Endothelial cell of umbilical vein (primary cell): ENCODE measurements at regions not wholly inside any gene's neighbourhood (a gene's known extent, or its start where the extent isn't known, plus 50 kb on each side); places are given as distances from the start of the nearest gene placed in this dataset.

ENCODE experiments used
- BruUV-seq: library from RNA; stranded (reverse); fragments of 400-500 nt; replicated peaks from 2 replicates; lab custom pipeline; 2021; lab: Mats Ljungman, UMichigan
- CTCF ChIA-PET: fragments of 300-600, 350-600 bp; sonication (Branson Sonifier 250); formaldehyde crosslinking; loops from one replicate; lab custom pipeline; 2021; ENCODE audit warnings: antibody characterized with exemption, inconsistent platforms; lab: Charles Lee
- POLR2A ChIA-PET: fragments of 300-600, 350-600 bp; sonication (Branson Sonifier 250); formaldehyde crosslinking; loops from one replicate; lab custom pipeline; 2021; ENCODE audit warnings: antibody characterized with exemption, inconsistent platforms; lab: Charles Lee
- DNase-seq: peaks from one replicate; pipeline ENCODE4 v3.0.0-alpha.2; 2011; ENCODE audit warnings: low read depth, low spot score
- FAIRE-seq: peaks from 2 replicates; lab custom pipeline; 2011; peaks lifted over from hg19 to GRCh38; lab: Jason Lieb, UNC
- H2AFZ ChIP-seq: 2 replicates; pipeline ENCODE4 v1.6.0; 2012; ENCODE audit warnings: low read depth, low read length, control low read depth, inconsistent platforms
- H3K27ac ChIP-seq: 2 replicates; pipeline ENCODE4 v1.5.1; 2011; ENCODE audit warnings: low read depth, mild to moderate bottlenecking, control low read depth, low read length, moderate library complexity; ENCODE audit not compliant: insufficient read depth
- H3K27me3 ChIP-seq, 2 experiments: 2 replicates each; pipeline versions ENCODE4 v1.6.0 to v1.6.1; 2011; ENCODE audit warnings: low read length in 2 of 2, mixed read lengths in 1 of 2; ENCODE audit not compliant: control insufficient read depth in 2 of 2, insufficient read depth in 2 of 2
- H3K36me3 ChIP-seq, 2 experiments: 2 replicates in 1 of 2; 3 replicates in 1 of 2; pipeline ENCODE4 v1.5.1; 2011; ENCODE audit warnings: low read length in 2 of 2, mild to moderate bottlenecking in 1 of 2, moderate library complexity in 1 of 2; ENCODE audit not compliant: control insufficient read depth in 2 of 2, insufficient read depth in 2 of 2; ENCODE audit errors: extremely low read depth in 1 of 2
- H3K4me1 ChIP-seq: 3 replicates; pipeline ENCODE4 v1.5.1; 2011; ENCODE audit warnings: mild to moderate bottlenecking, low read length; ENCODE audit not compliant: control insufficient read depth, insufficient read depth; ENCODE audit errors: extremely low read depth
- H3K4me2 ChIP-seq: 2 replicates; pipeline ENCODE4 v1.6.1; 2011; ENCODE audit warnings: low read length, control low read depth, mixed read lengths; ENCODE audit not compliant: insufficient read depth
- H3K4me3 ChIP-seq, 3 experiments: fragments of 200-600 bp in 1 of 3; sonication (generic), shearing (Covaris generic) in 1 of 3; replicated peaks in 1 of 3; 2 replicates each; pipeline ENCODE4 v1.5.1; 2011 to 2016; ENCODE audit warnings: control low read depth in 3 of 3, low read length in 3 of 3, mild to moderate bottlenecking in 2 of 3, inconsistent platforms in 1 of 3, low read depth in 1 of 3, moderate library complexity in 1 of 3; ENCODE audit not compliant: insufficient read depth in 1 of 3
- H3K79me2 ChIP-seq: 2 replicates; pipeline ENCODE4 v1.6.0; 2012; ENCODE audit warnings: low read length, inconsistent platforms; ENCODE audit not compliant: control insufficient read depth, insufficient read depth
- H3K9ac ChIP-seq: replicated peaks from 2 replicates; pipeline ENCODE3; 2011; ENCODE audit warnings: low read length, control low read depth; ENCODE audit not compliant: insufficient read depth; ENCODE audit errors: extremely low read depth
- H3K9me1 ChIP-seq: replicated peaks from 3 replicates; pipeline ENCODE4 v1.6.0; 2011; ENCODE audit warnings: mild to moderate bottlenecking, low read length; ENCODE audit not compliant: control insufficient read depth, insufficient read depth; ENCODE audit errors: extremely low read depth
- H3K9me3 ChIP-seq: replicated peaks from 2 replicates; pipeline ENCODE4 v1.5.1; 2012; ENCODE audit warnings: low read length, inconsistent platforms; ENCODE audit not compliant: control insufficient read depth, insufficient read depth
- H4K20me1 ChIP-seq: replicated peaks from 2 replicates; pipeline ENCODE3; 2011; ENCODE audit warnings: mild to moderate bottlenecking, low read length; ENCODE audit not compliant: control insufficient read depth, insufficient read depth; ENCODE audit errors: extremely low read depth
- CTCF ChIP-seq, 2 donors: IDR thresholded peaks; 1 replicate in 1 of 2; 2 replicates in 1 of 2; pipeline ENCODE4 v1.5.1; 2011; ENCODE audit warnings: low read length in 2 of 2, mild to moderate bottlenecking in 2 of 2, moderate library complexity in 2 of 2, control low read depth in 1 of 2, inconsistent platforms in 1 of 2, low read depth in 1 of 2; ENCODE audit not compliant: insufficient read depth in 1 of 2; ENCODE audit errors: extremely low read depth in 1 of 2
- EZH2 ChIP-seq: IDR thresholded peaks from 2 replicates; pipeline ENCODE4 v1.6.1; 2012; ENCODE audit warnings: borderline replicate concordance, low read depth, mild to moderate bottlenecking, moderate library complexity, low read length, inconsistent platforms; ENCODE audit not compliant: severe bottlenecking
- FOS ChIP-seq: IDR thresholded peaks from 2 replicates; pipeline ENCODE4 v1.6.1; 2011; ENCODE audit warnings: mild to moderate bottlenecking, low read length, moderate library complexity, borderline replicate concordance; ENCODE audit not compliant: insufficient read depth
- GATA2 ChIP-seq: IDR thresholded peaks from 2 replicates; pipeline ENCODE4 v1.7.0; 2011; ENCODE audit warnings: low read depth, mild to moderate bottlenecking, moderate library complexity, mixed read lengths, low read length; ENCODE audit not compliant: insufficient read length, insufficient read depth
- JUN ChIP-seq: IDR thresholded peaks from 2 replicates; pipeline ENCODE4 v1.6.1; 2011; ENCODE audit warnings: borderline replicate concordance, low read depth; ENCODE audit not compliant: insufficient read length, insufficient read depth
- MAX ChIP-seq: IDR thresholded peaks from 2 replicates; pipeline ENCODE4 v1.6.1; 2011; ENCODE audit not compliant: insufficient read depth, insufficient read length
- MYC ChIP-seq: IDR thresholded peaks from one replicate; pipeline ENCODE4 v1.6.1; 2011; ENCODE audit warnings: mild to moderate bottlenecking, low read depth, low read length
- POLR2A ChIP-seq: IDR thresholded peaks from 2 replicates; pipeline ENCODE4 v1.6.1; 2012; ENCODE audit warnings: low read depth, mild to moderate bottlenecking, control low read depth, low read length
- POLR2AphosphoS5 ChIP-seq: IDR thresholded peaks from 2 replicates; pipeline ENCODE4 v1.6.1; 2012; ENCODE audit warnings: low read depth, mild to moderate bottlenecking, control low read depth, low read length, moderate library complexity; ENCODE audit not compliant: insufficient read depth
- dilution Hi-C: fragments of 300-500 bp; cut with MboI; formaldehyde crosslinking; loops from one replicate; pipeline ENCODE4 v1.15.0; 2019; ENCODE audit warnings: low sequenced_read_pairs; ENCODE audit not compliant: extremely low pct_ligation_motif_present
- intact Hi-C: fragments of 100-400 bp; cut with micrococcal nuclease; formaldehyde crosslinking; loops from one replicate; pipeline ENCODE4 v1.10.0; 2022

- dilution Hi-C loops = no loop called here
- DNase-seq = no peak
- Histone ChIP-seq H3K79me2 (no peaks in the 10 kb centered on the region), H3K4me3 (no peak overlapping the region), H3K36me3 (no peaks in the 10 kb centered on the region), H3K27ac (no peak overlapping the region), H3K27me3 (no peaks in the 10 kb centered on the region), H3K4me2 (no peak overlapping the region), H3K9ac (no peak overlapping the region), H3K4me1 (no peaks in the 10 kb centered on the region), H2AFZ (no peak overlapping the region), H4K20me1 (no peaks in the 10 kb centered on the region), H3K9me3 (no peaks in the 10 kb centered on the region), H3K9me1 (no peaks in the 10 kb centered on the region)
- intact Hi-C loops = no loop called here
- CTCF ChIA-PET = no interaction called here
- TF ChIP-seq POLR2AphosphoS5 (no peak), POLR2A (no peak), FOS (no peak), CTCF (IDR thresholded peaks at IDR 0.05; ENCODE audit: extremely low read depth in 1 of 2, insufficient read depth in 1 of 2, low read depth in 1 of 2, low read length in 2 of 2) (no peak), MAX (no peak), GATA2 (no peak)
- no TSS peak for BruUV-seq
- no peak for FAIRE-seq
- POLR2A ChIA-PET = no interaction called here
Measured at GRCh38 chr17:14733376-14733775, 432.5 kb downstream of the HS3ST3B1 start.

- Histone ChIP-seq H3K27ac (no peak overlapping the region), H3K4me1 (no peaks in the 10 kb centered on the region), H3K79me2 (no peaks in the 10 kb centered on the region), H3K9ac (no peak overlapping the region), H3K9me1 (no peaks in the 10 kb centered on the region), H3K4me3 (no peak overlapping the region), H3K9me3 (no peaks in the 10 kb centered on the region), H3K27me3 (no peaks in the 10 kb centered on the region), H3K36me3 (no peaks in the 10 kb centered on the region), H3K4me2 (no peak overlapping the region), H4K20me1 (no peaks in the 10 kb centered on the region), H2AFZ (no peak overlapping the region)
- dilution Hi-C loops = no loop called here
- no peak for FAIRE-seq
- no peak for TF ChIP-seq CTCF (IDR thresholded peaks at IDR 0.05; ENCODE audit: extremely low read depth in 1 of 2, insufficient read depth in 1 of 2, low read depth in 1 of 2, low read length in 2 of 2)
- no peak for TF ChIP-seq GATA2
- no peak for TF ChIP-seq EZH2
- TF ChIP-seq MYC = no peak
- no peak for TF ChIP-seq JUN
- no peak for TF ChIP-seq FOS
- TF ChIP-seq POLR2AphosphoS5 = no peak
- TF ChIP-seq MAX = no peak
- no peak for TF ChIP-seq POLR2A
- ChIA-PET CTCF (no interaction called here), POLR2A (no interaction called here)
- intact Hi-C loops = no loop called here
- BruUV-seq = no TSS peak
- no peak for DNase-seq
Measured at GRCh38 chr17:14732211-14732610, 431.3 kb downstream of the HS3ST3B1 start.
